ENCODE measurements at regions not wholly inside any gene's neighbourhood (a gene's known extent, or its start where the extent isn't known, plus 50 kb on each side); places are given as distances from the start of the nearest gene placed in this dataset.

DNA sequence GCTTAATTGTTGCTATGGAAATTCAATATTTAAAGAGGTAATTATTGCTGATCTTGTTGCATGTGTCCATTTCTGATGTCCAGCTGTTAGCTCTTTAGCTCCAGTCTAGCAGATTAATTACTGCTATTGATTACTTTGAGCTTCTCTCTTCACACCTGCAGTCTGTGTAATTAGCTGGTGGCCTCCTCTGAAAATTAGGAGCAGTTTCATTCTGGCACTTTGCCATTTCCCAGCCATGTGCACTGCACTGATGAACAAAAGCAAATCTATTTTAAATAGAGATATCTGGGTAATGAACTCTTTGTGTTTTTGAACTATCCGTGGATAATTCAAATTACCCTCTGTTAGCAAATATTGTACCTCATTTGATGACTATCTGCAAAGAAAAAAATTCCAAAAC is 275.9 kb downstream of the RNF144B start:
- Mint-ChIP-seq H3K9me3 (ENCODE audit: unreplicated experiment) (no peaks in the 10 kb centered on the region), H3K4me1 (ENCODE audit: insufficient read depth, unreplicated experiment) (no peaks in the 10 kb centered on the region), H3K36me3 (ENCODE audit: insufficient read depth, unreplicated experiment) (no peaks in the 10 kb centered on the region), H3K27ac (ENCODE audit: low read depth, unreplicated experiment) (no peak overlapping the region), H3K27me3 (ENCODE audit: insufficient read depth, unreplicated experiment) (peaks cover 10% of the 10 kb centered on the region), H3K4me3 (ENCODE audit: unreplicated experiment) (no peak overlapping the region)
- no TSS peak for BruUV-seq (replicated peaks)
- TF ChIP-seq, protein P1, sequence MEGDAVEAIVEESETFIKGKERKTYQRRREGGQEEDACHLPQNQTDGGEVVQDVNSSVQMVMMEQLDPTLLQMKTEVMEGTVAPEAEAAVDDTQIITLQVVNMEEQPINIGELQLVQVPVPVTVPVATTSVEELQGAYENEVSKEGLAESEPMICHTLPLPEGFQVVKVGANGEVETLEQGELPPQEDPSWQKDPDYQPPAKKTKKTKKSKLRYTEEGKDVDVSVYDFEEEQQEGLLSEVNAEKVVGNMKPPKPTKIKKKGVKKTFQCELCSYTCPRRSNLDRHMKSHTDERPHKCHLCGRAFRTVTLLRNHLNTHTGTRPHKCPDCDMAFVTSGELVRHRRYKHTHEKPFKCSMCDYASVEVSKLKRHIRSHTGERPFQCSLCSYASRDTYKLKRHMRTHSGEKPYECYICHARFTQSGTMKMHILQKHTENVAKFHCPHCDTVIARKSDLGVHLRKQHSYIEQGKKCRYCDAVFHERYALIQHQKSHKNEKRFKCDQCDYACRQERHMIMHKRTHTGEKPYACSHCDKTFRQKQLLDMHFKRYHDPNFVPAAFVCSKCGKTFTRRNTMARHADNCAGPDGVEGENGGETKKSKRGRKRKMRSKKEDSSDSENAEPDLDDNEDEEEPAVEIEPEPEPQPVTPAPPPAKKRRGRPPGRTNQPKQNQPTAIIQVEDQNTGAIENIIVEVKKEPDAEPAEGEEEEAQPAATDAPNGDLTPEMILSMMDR (IDR thresholded peaks at IDR 0.05; ENCODE audit: unreplicated experiment) = no peak
- intact Hi-C loops (cut with micrococcal nuclease) = no loop called here
- DNase-seq (ENCODE audit: unreplicated experiment) = no peak
- POLR2A ChIA-PET = no interaction called here
- CTCF ChIA-PET = interaction anchor here (0.5 kb wide), 1 partner anchor 1298 kb away, joined by 3 read pairs; no protein-coding TSS in a partner anchor

DNA sequence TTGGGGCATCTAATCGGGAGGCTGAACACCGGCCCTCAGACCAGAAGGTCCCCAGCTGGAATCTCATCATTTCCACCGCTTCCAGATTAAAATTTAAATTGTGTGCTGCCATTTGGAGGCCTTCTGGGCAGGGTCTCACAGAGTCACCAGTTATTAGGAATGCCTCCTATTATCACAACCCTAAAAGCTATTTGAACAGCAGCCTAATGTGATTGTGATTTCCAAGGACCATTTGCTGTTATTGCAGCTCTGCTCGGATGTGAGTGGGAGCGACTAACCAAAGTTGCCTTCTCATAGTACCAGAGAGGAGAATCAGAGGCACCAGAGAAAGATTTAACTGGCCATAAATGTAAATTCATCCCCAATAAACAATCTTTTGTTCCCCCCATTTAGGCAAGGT is 277.3 kb downstream of the RNF144B start:
- TF ChIP-seq, protein P1 (IDR thresholded peaks at IDR 0.05; ENCODE audit: unreplicated experiment) = no peak
- no TSS peak for BruUV-seq (replicated peaks)
- Mint-ChIP-seq H3K27me3 (ENCODE audit: insufficient read depth, unreplicated experiment) (peaks cover 21% of the 10 kb centered on the region), H3K27ac (ENCODE audit: low read depth, unreplicated experiment) (no peak overlapping the region), H3K36me3 (ENCODE audit: insufficient read depth, unreplicated experiment) (no peaks in the 10 kb centered on the region), H3K4me1 (ENCODE audit: insufficient read depth, unreplicated experiment) (no peaks in the 10 kb centered on the region), H3K9me3 (ENCODE audit: unreplicated experiment) (no peaks in the 10 kb centered on the region), H3K4me3 (ENCODE audit: unreplicated experiment) (no peak overlapping the region)
- intact Hi-C loops (cut with micrococcal nuclease) = no loop called here
- ChIA-PET POLR2A (no interaction called here), CTCF (no interaction called here)
- DNase-seq (ENCODE audit: unreplicated experiment) = no peak

DNA sequence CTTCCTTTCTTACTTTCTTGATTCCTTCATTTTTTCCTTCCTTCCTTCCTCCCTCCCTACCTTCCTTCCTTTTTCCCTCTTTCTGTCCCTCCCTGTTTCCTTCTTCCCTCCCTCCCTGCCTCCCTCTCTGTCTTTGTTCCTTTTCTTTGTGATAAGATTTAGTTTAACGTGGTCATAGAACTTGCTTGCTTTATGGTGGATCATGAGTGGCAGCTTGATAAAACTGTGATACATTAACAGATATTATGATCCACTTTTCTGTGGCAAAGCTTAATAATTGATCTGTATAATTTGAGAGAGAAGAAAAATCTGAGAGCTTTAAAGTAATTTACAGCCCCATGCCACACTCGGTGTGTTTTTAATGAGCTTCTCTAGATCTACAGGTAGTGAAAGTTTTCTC is 280.5 kb downstream of the RNF144B start:
- TF ChIP-seq, protein P1 (IDR thresholded peaks at IDR 0.05; ENCODE audit: unreplicated experiment) = no peak
- no TSS peak for BruUV-seq (replicated peaks)
- DNase-seq (ENCODE audit: unreplicated experiment) = no peak
- intact Hi-C loops (cut with micrococcal nuclease) = no loop called here
- H3K27ac Mint-ChIP-seq (ENCODE audit: low read depth, unreplicated experiment) = no peak overlapping the region
- H3K27me3 Mint-ChIP-seq (ENCODE audit: insufficient read depth, unreplicated experiment) = peaks cover 21% of the 10 kb centered on the region
- ChIA-PET POLR2A (interaction anchor here (0.5 to 1.1 kb wide), 2 partner anchors 13 to 317 kb away, joined by 4 read pairs; no protein-coding TSS in a partner anchor), CTCF (no interaction called here)
- no peak overlapping the region for H3K4me3 Mint-ChIP-seq (ENCODE audit: unreplicated experiment)
- H3K9me3 Mint-ChIP-seq (ENCODE audit: unreplicated experiment) = no peaks in the 10 kb centered on the region
- H3K4me1 Mint-ChIP-seq (ENCODE audit: insufficient read depth, unreplicated experiment) = no peaks in the 10 kb centered on the region
- no peaks in the 10 kb centered on the region for H3K36me3 Mint-ChIP-seq (ENCODE audit: insufficient read depth, unreplicated experiment)

DNA sequence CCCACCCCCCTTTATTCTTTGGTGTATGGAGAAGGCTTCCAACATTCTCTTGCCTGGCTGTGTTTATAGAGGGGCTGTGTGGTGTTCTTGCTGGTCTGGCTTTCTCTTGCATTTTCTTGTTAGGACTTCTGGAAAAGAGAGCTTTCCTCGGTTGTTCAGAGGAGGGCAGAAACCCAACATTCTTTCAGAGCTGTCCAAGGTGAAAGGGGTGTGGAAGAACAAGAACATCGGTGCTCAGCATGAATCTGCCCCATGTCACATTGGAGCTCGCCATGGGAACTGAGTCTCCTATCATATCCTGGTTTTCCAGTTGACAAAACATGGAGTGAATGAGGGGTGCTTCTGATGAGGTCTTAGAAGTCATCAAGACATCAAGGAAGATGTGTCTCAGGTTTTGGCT is 281.8 kb downstream of the RNF144B start:
- no TSS peak for BruUV-seq (replicated peaks)
- peaks cover 21% of the 10 kb centered on the region for H3K27me3 Mint-ChIP-seq (ENCODE audit: insufficient read depth, unreplicated experiment)
- no peak overlapping the region for H3K4me3 Mint-ChIP-seq (ENCODE audit: unreplicated experiment)
- intact Hi-C loops (cut with micrococcal nuclease) = no loop called here
- DNase-seq (ENCODE audit: unreplicated experiment) = no peak
- H3K36me3 Mint-ChIP-seq (ENCODE audit: insufficient read depth, unreplicated experiment) = no peaks in the 10 kb centered on the region
- no peak overlapping the region for H3K27ac Mint-ChIP-seq (ENCODE audit: low read depth, unreplicated experiment)
- ChIA-PET POLR2A (no interaction called here), CTCF (interaction anchor here (0.7 kb wide), 1 partner anchor 81 kb away, joined by 3 read pairs; no protein-coding TSS in a partner anchor)
- TF ChIP-seq, protein P1 (IDR thresholded peaks at IDR 0.05; ENCODE audit: unreplicated experiment) = no peak
- no peaks in the 10 kb centered on the region for H3K4me1 Mint-ChIP-seq (ENCODE audit: insufficient read depth, unreplicated experiment)
- H3K9me3 Mint-ChIP-seq (ENCODE audit: unreplicated experiment) = no peaks in the 10 kb centered on the region

All from MCF 10A (cell line).